T-helper 2 cell treated with Interferon-gamma antibody and Interleukin-4, amounts not matched to agents 100 ng/mL and 5 ng/mL, for 36 hours (primary cell): ENCODE measurements at regions not wholly inside any gene's neighbourhood (a gene's known extent, or its start where the extent isn't known, plus 50 kb on each side); places are given as distances from the start of the nearest gene placed in this dataset.

Experiments used
- intact Hi-C: fragments of 100-400 bp; cut with micrococcal nuclease; formaldehyde crosslinking; loops from one replicate; pipeline ENCODE4 v1.15.1; 2023

- intact Hi-C loops = loop anchor here (5.0 kb wide), 1 partner anchor 39 kb away; no protein-coding TSS in a partner anchor
Measured at GRCh38 chr1:98008373-98008772, 87.5 kb upstream of the DPYD start.

- intact Hi-C loops = loop anchor here (5.0 kb wide), 1 partner anchor 42 kb away; no protein-coding TSS in a partner anchor
Measured at GRCh38 chr1:98005326-98006010, 84.6 kb upstream of the DPYD start.

- intact Hi-C loops = no loop called here
Measured at GRCh38 chr1:98003442-98003841, 82.6 kb upstream of the DPYD start.

- intact Hi-C loops = no loop called here
Measured at GRCh38 chr1:98002288-98002687, 81.5 kb upstream of the DPYD start.

GRCh38 chr1:98001764-98002163 is 80.9 kb upstream of the DPYD start:
- intact Hi-C loops = no loop called here

DNA sequence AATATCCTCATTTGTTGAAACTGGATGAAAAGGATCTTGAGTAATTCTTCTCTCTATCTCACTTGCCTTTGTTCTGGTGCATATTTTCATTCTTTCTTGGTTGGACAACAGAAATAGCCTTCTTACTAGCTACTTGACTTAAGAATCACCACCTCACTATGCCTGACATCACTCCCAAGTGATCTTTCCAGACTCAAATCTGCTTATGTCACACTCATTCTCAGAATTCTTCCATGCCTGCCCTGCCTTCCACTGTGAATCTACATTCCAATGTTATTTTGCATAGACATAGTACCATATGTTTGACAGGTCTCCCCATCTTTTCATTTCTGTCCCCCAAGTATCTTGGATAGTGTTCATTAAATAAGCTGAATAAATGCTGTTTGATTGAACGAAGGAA is 78.5 kb upstream of the DPYD start:
- intact Hi-C loops = no loop called here

DNA sequence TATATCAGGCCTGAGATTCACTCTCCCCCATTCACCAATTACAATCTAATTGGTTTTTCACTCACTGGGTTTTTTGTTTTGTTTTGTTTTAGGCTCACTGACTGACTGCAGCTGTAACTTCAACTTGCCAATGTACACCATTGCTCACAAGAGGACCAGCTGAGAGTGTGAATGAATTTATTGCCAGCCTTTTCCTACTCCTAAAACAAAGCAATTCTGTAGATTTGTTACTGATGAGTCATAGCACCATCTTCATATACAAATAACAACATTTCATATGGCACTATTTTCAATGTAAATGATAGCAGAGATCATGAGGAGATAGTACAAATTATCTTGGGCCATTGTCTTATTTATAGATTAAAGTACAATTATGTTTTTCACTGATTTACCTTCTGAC is 76.0 kb upstream of the DPYD start:
- intact Hi-C loops = no loop called here

DNA sequence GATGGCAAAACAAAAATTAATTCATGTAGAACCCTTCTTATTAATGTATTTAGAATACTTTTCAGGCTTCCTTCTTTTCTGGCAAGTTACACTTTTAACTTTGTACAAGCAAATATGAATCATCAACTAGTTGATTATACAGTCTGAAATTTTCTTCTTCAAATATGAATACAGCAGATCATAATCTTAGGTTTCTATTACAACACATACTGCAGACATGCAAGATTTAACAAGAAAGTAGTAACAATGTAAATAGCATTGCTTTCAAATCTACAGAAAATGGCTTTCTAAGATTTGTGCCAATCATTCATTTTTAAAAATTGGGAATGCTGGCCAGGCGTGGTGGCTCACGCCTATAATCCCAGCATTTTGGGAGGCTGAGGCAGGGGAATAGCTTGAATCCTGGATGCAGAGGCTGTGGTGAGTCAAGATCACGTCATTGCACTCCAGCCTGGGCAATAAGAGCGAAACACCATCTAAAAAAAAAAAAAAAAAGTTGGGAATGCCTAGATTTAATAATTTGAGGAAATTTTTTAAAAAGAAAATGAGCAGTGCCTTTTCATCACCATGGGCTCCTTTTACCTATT is 68.4 kb upstream of the DPYD start:
- intact Hi-C loops = no loop called here

DNA sequence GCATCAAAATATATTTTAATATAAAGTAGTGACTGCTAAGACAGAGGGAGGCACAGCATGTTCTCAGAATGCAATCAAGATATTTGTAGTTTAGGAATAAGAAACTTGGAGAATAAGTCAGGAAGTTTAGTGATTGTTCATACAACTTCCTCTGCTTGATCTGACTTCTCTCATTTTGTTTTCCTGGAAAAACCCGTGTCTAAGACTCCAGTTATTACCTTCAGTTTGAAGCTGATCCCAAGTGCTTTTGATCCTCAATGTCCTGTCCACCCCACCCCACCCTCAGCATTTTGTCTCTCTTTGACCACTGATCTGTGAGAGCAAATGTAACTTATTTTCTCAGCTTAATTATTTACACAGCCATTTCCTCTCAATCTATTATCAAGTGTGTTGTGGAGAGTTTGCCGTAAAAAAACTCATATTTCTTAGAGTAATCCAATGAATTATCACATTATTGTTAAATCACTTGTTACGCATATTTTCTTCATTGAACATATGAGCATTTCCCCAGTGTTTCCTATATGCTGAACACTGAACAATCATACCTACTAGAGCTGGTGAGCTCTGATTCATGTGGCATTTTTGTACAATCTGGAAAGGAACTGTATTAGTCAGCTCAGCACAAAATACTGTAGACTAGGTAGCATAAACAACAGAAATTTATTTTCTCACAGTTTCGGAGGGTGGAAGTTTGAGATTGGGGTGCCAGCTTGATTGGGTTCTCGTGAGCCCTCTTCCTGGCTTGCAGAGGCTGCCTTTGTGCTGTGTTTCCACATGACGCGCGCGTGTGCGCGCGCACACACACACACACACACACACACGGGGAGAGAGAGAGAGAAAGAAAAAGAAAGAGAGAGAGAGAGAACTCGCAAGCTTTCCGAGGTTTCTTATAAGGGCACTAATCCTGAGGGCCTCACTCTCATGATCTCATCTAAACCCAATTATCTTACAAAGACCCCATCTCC is 65.5 kb upstream of the DPYD start:
- intact Hi-C loops = no loop called here

- intact Hi-C loops = no loop called here
Measured at GRCh38 chr1:97983126-97983525, 62.3 kb upstream of the DPYD start.

GRCh38 chr1:97980530-97980929 is 59.7 kb upstream of the DPYD start:
- intact Hi-C loops = no loop called here

- intact Hi-C loops = no loop called here
Measured at GRCh38 chr1:97976801-97977200, 56.0 kb upstream of the DPYD start.
